Fibroblast of skin of right quadriceps (primary cell): ENCODE measurements at regions not wholly inside any gene's neighbourhood (a gene's known extent, or its start where the extent isn't known, plus 50 kb on each side); places are given as distances from the start of the nearest gene placed in this dataset.
A peak's percentile ranks its signal among the peaks of the same experiment; 100 is the strongest.

Source experiments
- DNase-seq: peaks from one replicate; pipeline ENCODE4 v3.0.0-alpha.2; 2013

- DNase-seq = no peak
Observed at GRCh38 chr5:128904805-128905567, 60.3 kb upstream of the SLC27A6 start.

- DNase-seq = peak; percentile 59
Observed at GRCh38 chr5:128905568-128906110, 59.6 kb upstream of the SLC27A6 start.

- no peak for DNase-seq
Observed at GRCh38 chr5:128913551-128913950, 51.7 kb upstream of the SLC27A6 start.
